Fibroblast of lung (primary cell): ENCODE measurements at regions not wholly inside any gene's neighbourhood (a gene's known extent, or its start where the extent isn't known, plus 50 kb on each side); places are given as distances from the start of the nearest gene placed in this dataset.
"Not testable (repeated sequence)": the region's sequence is repeated elsewhere in the genome, so short reads cannot be mapped to it uniquely, and the experiment has no call there.

Experiments used
- CTCF ChIP-seq, 2 donors: IDR thresholded peaks in 1 of 2; conservative IDR thresholded peaks in 1 of 2; 1 replicate in 1 of 2; 2 replicates in 1 of 2; pipeline ENCODE4 v1.5.1; 2011 to 2012; ENCODE audit warnings: low read length in 2 of 2, control low read depth in 1 of 2, inconsistent platforms in 1 of 2, low read depth in 1 of 2, mild to moderate bottlenecking in 1 of 2
- EZH2 ChIP-seq: IDR thresholded peaks from 2 replicates; pipeline ENCODE4 v1.5.1; 2012; ENCODE audit warnings: low read length, control low read depth, mild to moderate bottlenecking; ENCODE audit errors: missing control alignments

DNA sequence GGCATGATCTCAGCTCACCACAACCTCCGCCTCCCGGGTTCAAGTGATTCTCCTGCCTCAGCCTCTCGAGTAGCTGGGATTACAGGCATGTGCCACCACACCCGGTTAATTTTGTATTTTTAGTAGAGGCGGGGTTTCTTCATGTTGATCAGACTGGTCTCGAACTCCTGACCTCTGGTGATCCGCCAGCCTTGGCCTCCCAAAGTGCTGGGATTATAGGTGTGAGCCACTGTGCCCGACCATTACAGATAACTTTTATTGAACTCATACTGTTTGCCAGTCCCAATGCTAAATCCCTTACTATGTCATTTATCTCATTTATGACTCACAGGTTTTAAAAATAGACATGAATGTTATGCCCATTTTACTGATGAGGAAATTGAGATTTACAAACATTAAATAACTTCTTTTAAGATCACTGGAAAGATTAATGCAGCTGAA, 193.9 kb upstream of the ZNF217 start:
- TF ChIP-seq CTCF (conservative IDR thresholded peaks at IDR 0.05 in 1 of 2, IDR thresholded peaks at IDR 0.05 in 1 of 2; ENCODE audit: low read depth in 1 of 2, low read length in 2 of 2); EZH2: not testable (repeated sequence)
